ENCODE measurements at regions not wholly inside any gene's neighbourhood (a gene's known extent, or its start where the extent isn't known, plus 50 kb on each side); places are given as distances from the start of the nearest gene placed in this dataset.

DNA sequence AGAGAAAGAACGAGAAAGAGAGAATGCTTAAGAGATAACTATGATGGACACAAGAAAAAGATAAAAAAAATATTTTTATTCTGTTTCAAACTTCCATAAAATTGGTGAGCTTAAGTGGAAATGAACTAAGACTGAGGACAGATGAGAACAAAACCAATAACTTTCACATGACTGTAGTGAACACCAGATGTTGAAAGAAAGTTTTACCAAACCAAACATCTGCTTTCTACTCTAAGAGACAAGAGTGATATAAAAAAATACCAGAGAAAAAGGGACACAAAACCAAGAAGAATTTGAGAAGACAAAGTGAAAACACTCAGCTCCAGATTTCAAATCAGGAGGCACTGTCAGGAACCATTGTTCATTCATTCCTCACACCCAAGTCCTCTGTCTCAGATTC is 147.9 kb downstream of the IMPG2 start:
- peaks cover 6% of the 10 kb centered on the region for H3K27me3 Mint-ChIP-seq (ENCODE audit: insufficient read depth, unreplicated experiment)
- no peaks in the 10 kb centered on the region for H3K36me3 Mint-ChIP-seq (ENCODE audit: insufficient read depth, unreplicated experiment)
- no peaks in the 10 kb centered on the region for H3K9me3 ChIP-seq
- no peak for DNase-seq
- no peaks in the 10 kb centered on the region for H3K27me3 ChIP-seq (replicated peaks; ENCODE audit: control insufficient read depth, insufficient read depth, low read length)
- no peaks in the 10 kb centered on the region for H3K36me3 ChIP-seq (ENCODE audit: control insufficient read depth, insufficient read depth, low read length)
- H3K27ac Mint-ChIP-seq (ENCODE audit: unreplicated experiment): no peak overlapping the region
- no peaks in the 10 kb centered on the region for H3K4me1 Mint-ChIP-seq (ENCODE audit: low read depth, unreplicated experiment)
- ChIA-PET CTCF (no interaction called here), POLR2A (no interaction called here)
- BruUV-seq (replicated peaks): no TSS peak
- intact Hi-C loops (cut with micrococcal nuclease; ENCODE audit: unreplicated experiment): no loop called here
- no peak for TF ChIP-seq CTCF (IDR thresholded peaks at IDR 0.05; ENCODE audit: insufficient read depth in 1 of 2, low read depth in 1 of 2, low read length in 1 of 2, severe bottlenecking in 1 of 2, unreplicated experiment in 1 of 2)
- H3K4me3 Mint-ChIP-seq (ENCODE audit: unreplicated experiment): no peak overlapping the region
- no peaks in the 10 kb centered on the region for H3K4me1 ChIP-seq
- H3K4me3 ChIP-seq (ENCODE audit: low read depth, low read length): no peak overlapping the region
- H3K9me3 Mint-ChIP-seq (ENCODE audit: unreplicated experiment): no peaks in the 10 kb centered on the region

- Histone ChIP-seq H3K4me1 (no peaks in the 10 kb centered on the region), H3K4me3 (ENCODE audit: low read depth, low read length) (no peak overlapping the region), H3K27me3 (replicated peaks; ENCODE audit: control insufficient read depth, insufficient read depth, low read length) (no peaks in the 10 kb centered on the region), H3K36me3 (ENCODE audit: control insufficient read depth, insufficient read depth, low read length) (no peaks in the 10 kb centered on the region), H3K9me3 (no peaks in the 10 kb centered on the region)
- intact Hi-C loops (cut with micrococcal nuclease; ENCODE audit: unreplicated experiment): no loop called here
- H3K27ac Mint-ChIP-seq (ENCODE audit: unreplicated experiment): no peak overlapping the region
- no peaks in the 10 kb centered on the region for H3K4me1 Mint-ChIP-seq (ENCODE audit: low read depth, unreplicated experiment)
- H3K27me3 Mint-ChIP-seq (ENCODE audit: insufficient read depth, unreplicated experiment): peaks cover 6% of the 10 kb centered on the region
- H3K36me3 Mint-ChIP-seq (ENCODE audit: insufficient read depth, unreplicated experiment): no peaks in the 10 kb centered on the region
- no peak for TF ChIP-seq CTCF (IDR thresholded peaks at IDR 0.05; ENCODE audit: insufficient read depth in 1 of 2, low read depth in 1 of 2, low read length in 1 of 2, severe bottlenecking in 1 of 2, unreplicated experiment in 1 of 2)
- POLR2A ChIA-PET: no interaction called here
- H3K4me3 Mint-ChIP-seq (ENCODE audit: unreplicated experiment): no peak overlapping the region
- BruUV-seq (replicated peaks): no TSS peak
- CTCF ChIA-PET: no interaction called here
- no peak for DNase-seq
- no peaks in the 10 kb centered on the region for H3K9me3 Mint-ChIP-seq (ENCODE audit: unreplicated experiment)
These were observed 148.6 kb downstream of the IMPG2 start for GRCh38 chr3:101171681-101172191.

DNA sequence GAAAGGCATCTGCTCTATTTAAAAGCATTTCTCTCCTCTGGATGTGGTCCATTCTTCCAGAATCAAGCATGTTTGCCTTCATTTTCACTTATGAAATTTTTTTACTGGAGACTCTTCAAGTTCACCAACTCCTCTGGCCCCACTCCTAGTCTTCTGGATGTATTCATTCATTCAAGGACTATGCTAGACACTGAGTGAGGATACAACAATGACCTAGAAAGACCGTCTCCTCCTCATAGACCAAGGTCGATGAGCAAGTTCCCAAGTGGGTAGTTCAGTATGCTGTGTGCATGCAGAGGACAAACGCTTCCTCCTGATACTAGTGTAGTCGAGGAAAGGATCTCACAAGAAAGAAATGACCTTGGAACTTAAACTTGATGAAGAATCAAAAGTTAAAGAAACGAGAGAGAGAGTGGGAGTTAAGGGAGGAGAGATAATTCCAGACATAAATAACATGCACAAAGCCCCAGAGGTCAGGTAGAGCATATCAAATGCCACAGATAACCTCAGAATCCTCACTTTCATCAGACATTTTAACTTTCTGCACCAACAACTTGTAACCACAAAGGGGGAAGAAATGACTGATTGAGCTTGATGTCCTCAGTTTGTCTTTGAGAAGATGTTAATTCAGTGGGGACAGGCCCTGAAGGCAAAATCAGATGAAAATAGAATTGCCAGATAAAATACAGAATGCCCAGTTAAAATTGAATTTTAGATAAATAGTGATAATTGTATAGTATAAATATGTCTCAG is 149.4 kb downstream of the IMPG2 start:
- H3K4me1 ChIP-seq: no peaks in the 10 kb centered on the region
- TF ChIP-seq CTCF (IDR thresholded peaks at IDR 0.05; ENCODE audit: insufficient read depth in 1 of 2, low read depth in 1 of 2, low read length in 1 of 2, severe bottlenecking in 1 of 2, unreplicated experiment in 1 of 2): no peak
- no peaks in the 10 kb centered on the region for H3K9me3 ChIP-seq
- no peaks in the 10 kb centered on the region for H3K4me1 Mint-ChIP-seq (ENCODE audit: low read depth, unreplicated experiment)
- no peak overlapping the region for H3K27ac Mint-ChIP-seq (ENCODE audit: unreplicated experiment)
- no peaks in the 10 kb centered on the region for H3K36me3 ChIP-seq (ENCODE audit: control insufficient read depth, insufficient read depth, low read length)
- H3K27me3 ChIP-seq (replicated peaks; ENCODE audit: control insufficient read depth, insufficient read depth, low read length): no peaks in the 10 kb centered on the region
- intact Hi-C loops (cut with micrococcal nuclease; ENCODE audit: unreplicated experiment): no loop called here
- no peak overlapping the region for H3K4me3 ChIP-seq (ENCODE audit: low read depth, low read length)
- no peak for DNase-seq
- H3K4me3 Mint-ChIP-seq (ENCODE audit: unreplicated experiment): no peak overlapping the region
- ChIA-PET POLR2A (no interaction called here), CTCF (no interaction called here)
- H3K36me3 Mint-ChIP-seq (ENCODE audit: insufficient read depth, unreplicated experiment): no peaks in the 10 kb centered on the region
- BruUV-seq (replicated peaks): no TSS peak
- H3K9me3 Mint-ChIP-seq (ENCODE audit: unreplicated experiment): no peaks in the 10 kb centered on the region
- peaks cover 6% of the 10 kb centered on the region for H3K27me3 Mint-ChIP-seq (ENCODE audit: insufficient read depth, unreplicated experiment)

All from Caco-2 (cell line).